SKM-1 treated with dmso at 0.1 percent for 144 hours (cell line): ENCODE measurements at regions not wholly inside any gene's neighbourhood (a gene's known extent, or its start where the extent isn't known, plus 50 kb on each side); places are given as distances from the start of the nearest gene placed in this dataset.

Experiments used
- DNase-seq: peaks from one replicate; lab custom pipeline; 2025; ENCODE audit not compliant: unreplicated experiment; lab: John Stamatoyannopoulos, UW

GRCh38 chr1:209383907-209384709, 199.4 kb upstream of the CAMK1G start:
- DNase-seq, result no peak

DNA sequence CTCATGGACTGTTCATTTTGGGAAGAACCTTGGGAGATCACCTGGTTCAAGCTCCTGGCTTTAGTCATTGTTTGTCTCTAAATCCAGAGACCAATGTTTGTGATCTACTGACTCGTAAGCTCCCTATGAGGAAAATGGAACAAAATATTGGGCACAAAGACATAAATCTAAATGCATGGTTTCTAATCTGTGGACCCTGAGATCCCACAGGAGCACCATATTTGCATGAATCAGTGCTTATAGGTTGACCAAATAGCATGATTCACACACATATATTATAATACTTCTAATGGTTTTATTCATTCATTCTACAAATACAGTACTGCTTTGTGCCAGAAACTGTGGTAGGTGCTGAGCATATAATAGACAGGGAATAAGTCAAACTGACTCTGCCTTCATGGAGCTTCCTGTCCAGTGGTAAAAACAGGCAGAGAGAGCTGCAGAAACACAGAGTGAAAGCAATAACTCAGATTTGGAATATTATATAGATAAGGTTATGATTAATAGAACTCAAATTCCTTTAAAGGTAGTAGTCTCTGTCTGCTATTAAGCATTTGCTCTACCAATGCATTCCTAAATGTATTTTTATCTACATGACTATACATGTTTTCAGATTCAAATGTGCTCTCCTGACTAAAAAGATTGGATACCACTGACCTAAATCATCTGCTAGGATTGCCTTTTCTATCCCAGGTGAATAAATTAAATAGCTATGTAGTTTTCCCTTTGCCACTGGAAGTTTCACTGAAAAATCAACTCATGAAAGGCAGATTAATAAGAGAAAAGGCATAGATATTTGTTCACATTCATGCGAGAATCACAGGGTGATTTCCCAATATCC, 198.6 kb upstream of the CAMK1G start:
- DNase-seq, result no peak

- no peak for DNase-seq
Observed at GRCh38 chr1:209386156-209386555, 197.4 kb upstream of the CAMK1G start.

- no peak for DNase-seq
Observed at GRCh38 chr1:209387271-209387968, 196.1 kb upstream of the CAMK1G start.

- no peak for DNase-seq
Observed at GRCh38 chr1:209387969-209388329, 195.6 kb upstream of the CAMK1G start.

- no peak for DNase-seq
Observed at GRCh38 chr1:209388358-209388757, 195.2 kb upstream of the CAMK1G start.

DNA sequence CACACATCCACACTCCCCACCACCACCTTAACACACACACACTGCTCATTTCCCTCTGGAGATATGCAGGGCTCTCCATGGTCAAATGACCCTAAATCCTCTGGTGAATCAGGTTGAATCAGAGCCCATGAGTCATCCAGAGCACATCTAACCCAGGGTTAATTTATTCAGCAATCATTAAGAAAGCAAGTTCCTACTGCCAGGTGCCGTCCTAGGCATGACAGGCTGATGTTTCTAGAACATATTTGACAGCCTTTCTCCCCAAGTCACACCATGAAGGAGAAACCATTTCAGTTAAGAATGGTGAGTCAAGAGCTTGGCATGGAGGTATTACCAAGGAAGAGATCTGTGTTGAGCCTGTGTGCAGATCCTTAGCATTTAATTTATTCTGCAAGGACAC, 194.3 kb upstream of the CAMK1G start:
- no peak for DNase-seq

DNA sequence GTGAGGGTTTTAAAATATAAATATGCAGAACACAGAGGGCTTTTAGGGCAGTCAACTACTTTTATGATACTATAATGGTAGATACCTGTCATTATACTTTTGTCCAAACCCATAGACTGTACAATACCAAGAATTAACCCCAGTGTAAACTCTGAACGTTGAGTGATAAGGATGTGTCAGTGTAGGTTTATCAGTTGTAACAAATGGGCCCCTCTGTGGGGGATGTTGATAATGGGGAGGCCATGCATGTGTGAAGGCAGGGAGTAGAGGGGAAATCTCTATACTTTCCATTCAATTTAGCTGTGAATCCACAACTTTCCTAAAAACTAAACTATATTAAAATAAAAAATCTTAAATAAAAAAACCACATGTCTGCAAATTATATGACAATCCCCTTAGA, 193.5 kb upstream of the CAMK1G start:
- DNase-seq, result no peak

GRCh38 chr1:209390764-209391163, 192.8 kb upstream of the CAMK1G start:
- DNase-seq, result no peak

DNA sequence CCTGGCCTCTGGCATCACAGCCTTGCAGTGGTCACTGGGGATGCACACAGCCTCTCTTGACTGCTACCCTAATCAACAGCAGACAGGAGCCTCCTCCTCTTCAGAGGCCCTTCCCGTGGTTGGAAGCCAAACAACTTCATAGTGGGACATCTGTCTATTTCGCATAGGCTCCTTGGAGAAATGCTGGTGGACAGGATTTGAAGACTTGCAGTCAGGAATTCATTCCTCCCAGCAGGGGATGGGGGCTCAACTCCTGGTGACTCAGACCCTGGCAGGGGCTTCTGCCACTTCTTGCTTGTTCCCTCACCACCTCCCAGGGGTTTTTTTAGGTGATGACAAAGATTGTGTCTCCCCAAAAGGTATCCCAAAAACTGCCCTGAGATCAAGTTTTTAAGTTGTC, 191.7 kb upstream of the CAMK1G start:
- no peak for DNase-seq

DNA sequence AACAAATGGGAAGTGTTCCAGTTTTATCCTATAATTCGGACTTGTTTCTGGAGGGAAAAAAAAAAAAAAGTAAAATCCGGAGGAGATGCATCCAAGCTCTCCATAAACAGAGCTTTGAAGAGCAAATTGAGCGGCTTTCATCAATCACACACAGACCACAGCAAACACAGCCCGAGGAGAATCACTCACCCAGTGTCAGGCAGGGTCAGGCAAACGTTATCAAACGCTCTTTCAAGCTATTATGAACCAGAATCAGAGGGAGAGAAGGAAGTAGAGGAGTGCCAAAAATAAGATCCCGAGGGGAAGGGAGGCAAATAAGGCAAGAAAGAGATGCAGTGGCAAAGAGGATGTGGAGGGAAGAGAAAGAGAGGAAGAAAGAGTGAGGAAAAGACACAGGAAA, 188.3 kb upstream of the CAMK1G start:
- DNase-seq, result no peak

GRCh38 chr1:209397371-209397770, 186.1 kb upstream of the CAMK1G start:
- no peak for DNase-seq

DNA sequence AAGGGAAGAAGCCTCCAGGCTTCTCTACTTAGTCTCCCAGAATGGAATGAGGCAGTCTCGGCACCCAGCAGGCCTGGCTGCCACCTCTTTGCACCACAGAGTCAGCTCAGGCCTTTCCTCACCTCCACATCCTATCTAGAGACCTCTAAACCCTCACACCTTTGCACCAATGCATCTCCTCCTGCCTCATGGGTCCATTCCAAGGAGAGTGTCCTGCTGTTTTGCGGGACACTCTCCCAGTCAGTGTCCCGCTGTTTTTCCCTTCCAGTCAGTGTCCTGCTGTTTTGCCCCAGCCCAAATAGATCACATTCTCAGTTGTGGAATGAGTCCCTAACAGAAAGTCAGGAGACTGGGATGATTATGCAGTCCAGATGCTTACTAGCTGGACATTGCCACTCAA, 185.6 kb upstream of the CAMK1G start:
- no peak for DNase-seq

DNA sequence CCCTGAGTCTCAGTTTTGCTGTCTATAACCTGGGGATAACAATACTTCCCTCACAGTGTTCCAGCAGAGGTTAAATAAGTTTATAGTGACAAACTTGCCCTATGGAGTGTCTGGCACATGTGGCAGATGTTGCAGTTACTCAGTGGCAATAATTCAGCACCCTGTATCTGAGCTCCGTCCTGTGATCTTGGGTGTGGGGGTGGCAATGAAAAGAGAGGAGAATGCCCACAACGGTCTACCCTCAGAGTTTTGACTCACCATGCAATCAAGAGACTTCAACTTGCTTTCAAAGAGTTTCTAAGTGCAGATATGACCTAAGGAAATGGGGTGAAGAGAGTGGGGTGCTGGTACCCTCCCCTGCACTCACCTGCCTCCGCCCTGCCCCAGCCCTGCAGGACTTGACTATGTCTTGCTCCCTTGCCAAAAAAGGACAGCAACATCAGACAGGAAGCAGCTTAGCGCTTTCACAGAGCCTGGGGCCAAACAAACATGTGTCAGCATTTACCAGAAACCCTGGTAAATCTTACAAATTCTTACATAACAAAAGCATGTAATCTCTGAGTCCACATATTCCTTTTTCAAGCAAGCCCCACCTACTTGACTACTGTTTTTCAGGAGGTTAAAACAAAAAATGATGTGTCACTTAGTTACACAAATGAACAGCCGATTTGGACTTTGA, 185.1 kb upstream of the CAMK1G start:
- DNase-seq, result peak; percentile 44

DNA sequence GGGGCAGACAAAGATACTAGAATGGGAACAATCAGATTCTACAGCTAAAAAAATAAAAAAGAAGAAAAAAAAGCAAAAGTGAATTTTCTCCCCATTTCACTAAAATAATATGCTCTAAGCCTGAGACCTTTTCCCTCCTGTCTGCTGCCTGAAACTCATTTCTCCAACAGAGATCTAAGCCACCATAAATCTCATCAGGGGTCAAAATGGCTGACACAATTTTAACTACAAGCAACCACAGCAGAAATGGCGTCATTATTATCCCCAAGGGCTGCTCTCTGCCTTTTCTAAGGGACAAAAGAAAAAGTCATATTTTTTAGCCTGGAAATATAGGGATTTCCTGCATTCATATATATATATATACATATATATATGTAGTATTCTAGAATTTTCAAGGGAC, 183.7 kb upstream of the CAMK1G start:
- DNase-seq, result no peak

DNA sequence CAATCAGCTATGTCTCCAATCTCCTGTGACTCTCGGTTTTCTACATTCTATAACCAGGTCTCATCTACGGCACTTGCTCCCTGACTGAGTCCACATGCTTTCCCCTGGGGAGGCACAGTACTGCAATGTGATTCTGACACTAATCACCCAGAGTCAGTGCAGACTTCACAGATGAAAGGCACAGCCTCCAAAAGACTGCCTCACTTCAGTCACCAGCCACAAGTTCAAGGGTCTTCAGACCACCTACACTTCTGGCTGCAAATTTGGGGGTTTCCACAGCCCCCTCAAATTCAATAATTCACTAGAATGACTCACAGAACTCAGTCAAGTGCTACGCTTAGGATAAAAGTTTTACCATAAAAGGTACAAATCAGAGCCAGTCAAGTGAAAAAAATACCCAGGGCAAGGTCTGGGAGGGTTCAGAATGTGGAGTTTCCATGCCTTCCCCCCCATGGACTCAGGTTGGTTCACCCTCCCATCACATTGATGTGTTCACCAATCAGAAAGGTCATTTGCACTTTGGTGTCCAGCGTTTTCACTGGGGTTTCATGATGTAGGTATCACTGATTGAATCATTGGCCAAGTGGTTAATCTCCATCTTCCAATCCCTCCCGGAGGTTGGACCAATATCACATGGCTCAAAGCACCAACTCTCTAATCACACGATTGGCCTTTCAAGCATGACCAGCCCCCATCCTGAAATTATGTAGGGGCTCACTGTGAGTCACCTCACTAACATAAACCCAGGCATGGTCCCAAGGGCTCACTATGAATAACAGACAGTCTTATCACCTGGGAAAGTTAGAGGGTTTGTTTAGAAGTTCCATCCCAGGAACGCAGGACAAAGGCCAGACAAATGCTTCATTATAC, 182.9 kb upstream of the CAMK1G start:
- DNase-seq, result no peak

- no peak for DNase-seq
Observed at GRCh38 chr1:209402697-209403096, 180.8 kb upstream of the CAMK1G start.

- DNase-seq, result no peak
Observed at GRCh38 chr1:209403921-209404320, 179.6 kb upstream of the CAMK1G start.

DNA sequence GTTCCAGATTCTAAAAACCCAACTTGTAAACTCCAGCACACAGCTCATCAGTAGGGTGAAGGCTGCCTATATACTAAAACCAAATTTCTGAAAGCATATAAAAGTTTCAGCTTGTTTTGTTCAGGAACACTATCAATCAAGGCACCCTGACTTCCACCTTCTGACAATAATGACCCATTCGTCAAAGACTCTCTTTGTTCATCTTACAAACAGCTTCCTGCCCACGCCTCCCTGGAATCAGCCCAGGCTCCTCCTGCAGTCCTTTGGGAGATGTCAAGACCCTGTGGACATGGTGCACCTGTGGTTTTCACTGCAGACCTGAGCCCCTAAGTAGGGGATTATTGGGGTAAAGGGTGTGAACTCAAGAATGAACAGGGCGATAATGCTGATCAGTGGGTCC, 178.9 kb upstream of the CAMK1G start:
- DNase-seq, result no peak

DNA sequence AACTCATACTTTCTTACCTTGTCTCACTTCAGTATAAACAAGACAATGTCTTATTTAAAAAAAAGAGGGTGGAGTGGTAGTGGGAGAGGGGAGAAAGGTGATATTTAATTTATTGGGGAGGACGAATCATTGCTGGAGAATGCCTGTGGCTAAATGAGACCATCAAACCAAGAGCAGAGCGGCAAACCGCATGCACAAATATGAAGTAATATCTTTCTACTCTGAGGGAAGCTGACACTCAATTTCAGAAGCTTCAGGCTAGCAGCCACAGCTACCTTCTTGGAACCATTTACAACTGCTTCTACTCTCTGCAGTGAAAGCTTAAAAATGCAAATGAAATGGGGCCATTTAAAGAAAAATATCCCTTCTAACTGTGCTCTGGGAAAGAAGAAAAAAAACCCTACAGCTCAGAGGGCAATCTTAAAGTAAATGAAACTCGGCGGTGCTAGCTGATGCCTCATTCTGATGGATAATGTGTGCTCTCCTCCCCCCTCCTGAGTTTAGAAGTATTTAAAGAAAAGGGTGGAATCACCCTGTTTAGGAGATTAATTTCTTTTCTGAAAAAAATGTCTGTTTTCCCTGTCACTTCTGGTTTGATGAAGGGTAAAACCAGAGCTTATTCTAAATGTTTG, 178.2 kb upstream of the CAMK1G start:
- DNase-seq, result peak; percentile 61
